EH (cell line): ENCODE measurements at regions not wholly inside any gene's neighbourhood (a gene's known extent, or its start where the extent isn't known, plus 50 kb on each side); places are given as distances from the start of the nearest gene placed in this dataset.

Experiments
- DNase-seq: peaks from one replicate; pipeline ENCODE4 v3.0.0-alpha.2; 2015; ENCODE audit warnings: low read depth

DNA sequence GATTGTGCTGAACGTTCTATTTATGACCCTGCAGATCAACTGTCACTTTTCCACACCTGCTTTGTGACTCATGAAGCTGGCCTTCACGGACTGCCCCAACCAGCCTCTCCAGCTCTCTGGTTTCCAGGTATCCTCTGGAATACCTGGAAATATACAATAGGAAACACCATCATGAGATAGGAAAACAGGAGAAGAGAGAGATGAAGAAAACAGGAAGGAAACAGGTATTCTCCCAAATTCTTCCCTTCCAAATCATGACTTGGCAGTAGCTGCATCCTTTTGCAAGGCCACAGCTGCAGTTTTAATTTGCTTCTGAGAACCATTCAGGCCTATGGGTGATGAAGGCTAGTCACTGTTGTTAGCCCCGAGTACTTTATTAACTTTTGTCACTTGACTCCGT, 909.1 kb downstream of the EPHA3 start:
- no peak for DNase-seq

DNA sequence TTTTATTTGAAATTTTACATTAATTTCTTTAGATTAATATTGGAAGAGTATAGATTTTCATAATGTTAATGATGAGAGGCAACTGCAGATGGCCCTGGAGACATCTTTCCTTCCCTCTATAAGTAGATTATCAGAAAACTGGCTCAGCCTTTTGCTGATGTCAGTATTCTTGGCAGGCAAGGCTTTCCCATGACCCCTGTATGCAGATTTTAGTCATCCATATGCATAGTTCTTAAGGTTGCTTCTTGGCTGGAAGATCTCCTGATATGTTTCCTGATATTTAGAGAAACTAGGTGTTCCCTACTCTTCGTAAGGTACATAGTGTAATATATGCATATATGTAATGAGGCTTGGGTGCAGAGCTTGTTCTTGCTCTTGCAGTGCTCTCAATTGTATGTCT, 911.4 kb downstream of the EPHA3 start:
- no peak for DNase-seq

DNA sequence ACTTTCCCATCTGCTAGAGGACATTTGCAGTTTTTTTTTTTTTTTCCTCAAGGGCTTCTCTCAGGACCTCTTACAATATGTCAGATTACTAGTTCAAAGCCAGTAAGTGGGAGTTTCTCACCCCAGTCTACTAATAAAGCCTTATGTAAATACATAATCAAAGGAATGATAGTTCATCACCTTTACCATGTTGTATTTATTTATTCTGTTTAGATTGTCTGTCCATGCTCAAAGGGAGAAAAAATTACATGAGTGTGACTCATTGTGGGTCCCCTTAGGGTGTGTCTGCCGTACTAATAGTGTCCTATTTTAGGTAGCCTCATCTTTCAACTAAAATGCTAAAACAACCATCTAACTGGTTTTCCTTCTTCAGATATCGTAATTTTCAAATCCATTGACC, 917.6 kb downstream of the EPHA3 start:
- DNase-seq, result no peak

DNA sequence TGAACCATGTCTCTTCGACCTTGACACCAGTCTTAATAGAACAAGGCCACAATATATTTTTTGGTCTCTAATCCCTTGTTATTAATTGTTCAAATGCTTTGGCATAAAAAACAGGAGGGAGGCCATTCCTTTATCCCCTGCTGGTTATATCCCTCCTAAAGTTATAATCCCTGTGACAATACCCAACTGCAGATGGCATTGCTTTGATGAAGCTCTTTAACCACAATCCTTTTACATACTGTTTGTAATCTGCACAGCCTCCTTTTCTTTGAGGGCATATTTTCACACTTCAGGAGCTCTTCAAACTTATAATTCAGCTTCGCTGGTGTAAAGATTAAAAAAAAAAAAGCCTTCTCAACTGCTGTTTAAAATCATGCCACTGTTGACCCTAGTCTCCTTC, 919.0 kb downstream of the EPHA3 start:
- no peak for DNase-seq

DNA sequence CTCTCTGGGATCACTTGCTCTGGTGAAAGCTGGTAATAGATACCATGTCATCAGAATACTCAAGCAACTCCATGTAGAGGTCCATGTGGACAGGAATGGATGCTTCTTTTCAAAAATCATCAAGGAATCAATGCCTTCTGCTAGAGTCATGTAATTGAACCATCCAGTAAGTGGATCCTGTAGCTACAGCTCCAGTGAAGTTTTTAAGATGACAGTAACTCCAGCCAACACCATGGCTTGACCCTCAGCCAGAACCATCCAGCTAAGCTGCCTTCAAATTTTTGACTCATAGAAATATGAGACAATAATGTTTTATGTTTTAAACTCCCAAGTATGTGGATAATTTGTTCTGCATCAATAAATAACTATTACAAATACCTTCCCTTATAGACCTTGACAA, 923.7 kb downstream of the EPHA3 start:
- DNase-seq, result no peak

DNA sequence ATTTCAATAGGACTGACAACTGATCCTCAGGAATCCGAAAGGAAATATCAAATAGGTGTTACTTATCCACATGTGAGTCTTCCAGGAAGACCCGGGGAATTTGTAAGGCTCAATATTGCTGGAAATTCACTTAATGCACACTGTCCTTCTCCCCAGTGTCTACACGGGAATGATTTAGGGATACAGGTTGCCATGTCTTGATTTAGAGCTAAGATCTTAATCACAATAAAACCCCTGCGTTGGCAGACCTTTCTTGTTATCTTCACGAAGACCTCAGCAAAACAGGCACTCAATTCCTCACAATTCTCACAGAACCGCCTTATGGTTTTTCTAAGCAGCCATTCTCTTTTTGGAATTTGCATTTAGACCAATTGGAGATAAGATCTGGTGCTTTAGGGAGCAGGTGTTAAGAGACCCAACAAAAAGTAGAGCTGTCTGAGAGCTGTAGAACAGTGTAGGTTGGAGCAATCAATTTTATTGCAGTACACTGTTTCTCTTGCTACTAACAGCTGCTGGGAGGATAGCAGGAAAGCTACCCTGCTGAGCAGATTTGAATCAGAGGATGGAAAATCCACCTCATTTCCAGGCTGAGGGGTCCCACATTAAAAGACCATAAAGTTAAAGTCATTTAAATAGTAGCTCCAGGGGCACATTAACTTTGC, 925.7 kb downstream of the EPHA3 start:
- DNase-seq, result no peak

DNA sequence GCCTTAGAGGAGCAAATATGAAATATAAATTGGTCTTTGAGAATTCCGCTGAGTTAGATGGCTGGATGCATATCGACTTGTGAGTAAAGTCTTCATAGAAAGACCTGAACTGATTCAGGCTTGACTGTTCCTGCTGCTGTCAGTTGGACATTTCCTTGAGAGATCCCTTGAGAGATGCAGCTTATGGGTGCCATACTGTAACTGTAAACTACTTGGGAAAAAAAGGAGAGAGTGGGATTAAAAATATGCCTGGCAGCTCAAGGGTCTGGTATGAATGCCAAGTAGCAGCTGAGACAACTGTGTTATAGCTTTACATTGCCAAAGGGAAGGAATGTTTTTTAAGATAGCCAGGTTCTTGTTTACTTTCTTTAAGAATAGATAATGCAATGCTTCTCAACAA, 926.6 kb downstream of the EPHA3 start:
- no peak for DNase-seq

DNA sequence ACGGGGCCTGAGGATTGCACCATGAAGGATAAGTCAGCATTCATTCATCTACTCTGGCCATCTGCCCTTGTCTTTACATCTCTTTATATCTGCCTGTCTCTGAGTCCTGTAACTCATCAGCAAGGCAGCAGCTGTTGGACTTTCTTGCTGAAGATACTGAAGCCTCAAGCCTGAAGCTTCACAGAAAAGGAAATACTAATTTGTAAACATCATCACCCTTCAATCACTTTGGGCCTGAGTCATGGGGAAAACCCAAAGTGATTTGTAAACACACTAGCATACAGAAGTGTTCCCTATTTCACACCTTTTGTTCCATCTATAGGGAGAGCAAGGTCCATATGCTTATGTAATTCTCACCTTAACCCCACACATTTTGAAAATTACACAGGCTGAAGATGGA, 928.2 kb downstream of the EPHA3 start:
- no peak for DNase-seq

DNA sequence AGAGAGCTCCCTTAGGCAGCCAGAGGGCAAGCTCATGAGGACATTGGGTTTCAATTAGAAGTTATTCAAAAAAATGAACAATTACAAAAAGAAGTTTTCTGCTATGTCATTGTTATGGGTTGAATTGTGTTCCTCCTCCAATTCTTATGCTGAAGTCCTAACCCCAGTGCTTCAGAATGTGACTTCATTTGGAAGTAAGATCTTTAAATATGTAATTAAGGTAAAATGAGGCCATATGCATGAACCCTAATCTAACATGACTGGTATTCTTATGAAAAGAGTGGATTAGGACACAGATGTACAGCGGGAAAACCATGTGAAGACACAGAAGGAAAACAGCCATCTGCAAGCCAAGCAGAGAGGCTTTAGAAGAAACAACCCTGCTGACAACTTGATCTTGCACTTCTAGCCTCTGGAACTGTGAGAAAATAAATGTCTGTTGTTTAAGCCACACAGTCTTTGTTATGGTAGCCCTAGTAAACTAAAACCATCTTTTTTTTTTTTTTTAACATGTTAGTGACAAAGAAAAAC, 929.6 kb downstream of the EPHA3 start:
- no peak for DNase-seq

DNA sequence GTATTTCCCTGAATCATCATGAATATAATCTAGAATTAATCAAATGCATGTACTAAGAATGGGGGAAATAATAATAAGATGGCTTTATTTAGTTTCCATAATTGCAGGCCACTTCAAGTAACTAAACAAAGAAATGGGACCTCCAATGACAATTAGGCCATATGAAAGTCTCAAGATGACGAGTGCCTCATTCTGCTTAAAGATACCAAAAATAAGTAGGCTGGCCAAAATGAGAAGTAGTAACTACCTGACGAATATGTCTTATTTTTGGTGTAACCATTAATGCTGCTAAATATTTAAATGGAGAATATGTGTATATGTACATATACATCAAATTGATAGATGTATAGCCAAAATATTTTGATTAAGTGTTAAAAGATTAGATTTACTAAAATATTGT, 932.6 kb downstream of the EPHA3 start:
- DNase-seq, result no peak

DNA sequence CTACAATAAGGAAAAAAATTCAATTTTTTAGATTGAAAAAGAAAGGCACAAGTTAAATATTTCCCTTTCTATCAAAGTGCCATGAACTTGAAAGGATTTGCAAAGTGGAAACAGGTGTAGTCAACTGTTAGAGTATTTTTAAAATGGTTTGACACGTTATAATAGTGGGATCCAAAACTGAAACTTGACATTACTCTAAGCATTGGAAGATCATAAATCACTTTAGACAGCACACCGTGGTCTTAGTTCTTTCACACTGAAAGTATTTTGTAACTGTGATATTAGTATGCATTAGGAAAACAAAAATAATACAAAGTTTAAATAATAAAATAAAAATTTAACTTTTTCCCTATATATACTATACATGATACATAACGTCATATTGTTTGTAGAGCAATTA, 933.1 kb downstream of the EPHA3 start:
- DNase-seq, result no peak

DNA sequence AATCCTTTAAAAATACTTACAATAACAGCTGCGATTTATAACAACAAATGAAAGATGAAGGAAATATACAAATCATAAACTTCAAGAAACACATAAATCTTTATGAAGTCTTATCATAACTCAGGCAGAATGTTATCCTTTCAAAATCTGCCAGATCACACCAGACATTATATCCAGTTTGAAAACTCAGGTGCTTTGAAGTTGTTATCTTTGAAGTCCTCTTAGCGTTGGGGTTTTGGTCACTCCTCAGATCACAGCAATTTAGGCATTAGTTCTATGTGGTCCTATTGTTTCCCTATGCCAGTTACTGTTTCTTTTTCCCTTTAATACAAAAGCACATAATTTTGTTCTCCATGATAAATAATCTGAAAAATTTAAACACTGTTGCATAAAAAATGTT, 934.6 kb downstream of the EPHA3 start:
- DNase-seq, result no peak

DNA sequence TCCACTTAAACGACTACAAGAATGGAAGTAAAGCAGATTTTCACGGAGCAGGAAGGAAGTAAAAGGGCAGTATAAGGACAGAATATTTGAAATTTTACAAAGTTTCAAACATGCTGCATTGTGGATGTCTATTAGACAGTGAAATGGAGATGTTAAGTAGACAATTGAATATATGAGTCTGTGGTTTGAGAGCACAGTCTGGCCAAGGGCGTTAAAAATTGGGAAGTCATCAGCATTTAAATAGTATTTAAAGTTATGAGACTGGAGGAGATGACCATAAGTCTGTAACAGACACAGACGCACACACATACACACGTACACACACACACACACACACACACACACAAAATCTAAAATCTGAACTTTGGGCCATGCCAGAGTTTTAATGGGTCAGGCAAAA, 935.9 kb downstream of the EPHA3 start:
- DNase-seq, result no peak

DNA sequence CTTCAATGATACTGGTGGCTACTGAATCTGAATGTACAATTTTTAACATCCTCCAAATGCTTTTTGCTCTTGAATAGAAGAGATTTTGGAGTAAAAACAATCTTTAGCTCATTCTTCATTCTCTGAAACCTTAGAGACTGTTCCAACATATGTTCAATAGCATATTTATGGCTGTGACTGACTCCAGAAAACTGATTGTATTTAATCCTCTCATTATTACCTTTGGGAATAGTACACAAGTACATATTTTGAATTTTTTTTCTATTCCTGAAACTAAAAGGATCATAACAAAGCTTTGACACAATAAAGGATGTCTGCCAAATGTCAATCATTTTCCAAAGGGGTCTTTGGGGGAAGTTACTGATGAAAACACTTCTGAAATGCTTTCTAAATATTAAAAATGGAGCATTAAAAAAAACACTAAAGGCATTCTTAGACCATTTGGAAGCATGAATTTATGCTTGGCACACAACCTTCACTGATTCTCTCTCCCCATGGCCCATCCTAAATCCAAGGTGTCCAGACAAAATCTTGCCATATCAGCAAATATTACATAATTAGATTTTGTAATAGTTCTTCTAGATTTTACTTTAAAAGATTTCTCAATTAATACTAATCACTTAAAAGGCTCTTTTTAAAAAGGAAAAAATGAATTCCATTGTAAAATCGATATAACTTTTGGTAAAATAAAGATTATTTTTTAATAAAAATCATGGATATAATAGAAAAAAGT, 936.8 kb downstream of the EPHA3 start:
- no peak for DNase-seq

DNA sequence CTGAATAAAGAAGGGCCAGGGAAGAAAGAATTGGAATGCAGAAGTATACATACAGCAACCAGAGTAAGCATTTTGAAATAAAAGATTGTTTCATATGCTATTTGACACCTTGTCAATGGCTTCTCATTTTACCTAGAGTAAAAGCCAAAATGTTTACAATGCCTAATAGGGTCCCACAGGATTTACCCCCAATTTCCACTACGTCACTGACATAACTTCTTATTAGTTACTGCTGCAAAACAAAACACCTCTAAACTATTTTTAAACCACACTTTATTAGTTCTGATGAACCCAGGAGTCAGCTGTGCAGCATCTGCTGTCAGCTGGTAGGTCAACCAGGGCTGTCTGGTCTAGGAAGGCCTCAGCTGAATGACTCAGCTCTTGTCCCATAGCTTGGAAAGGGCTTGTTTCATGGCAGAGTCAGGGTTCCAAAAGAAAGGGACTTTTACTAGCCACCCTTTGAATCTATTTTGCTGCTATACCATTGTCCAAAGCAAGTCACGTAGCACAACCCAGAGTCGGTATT, 945.1 kb downstream of the EPHA3 start:
- DNase-seq, result no peak

DNA sequence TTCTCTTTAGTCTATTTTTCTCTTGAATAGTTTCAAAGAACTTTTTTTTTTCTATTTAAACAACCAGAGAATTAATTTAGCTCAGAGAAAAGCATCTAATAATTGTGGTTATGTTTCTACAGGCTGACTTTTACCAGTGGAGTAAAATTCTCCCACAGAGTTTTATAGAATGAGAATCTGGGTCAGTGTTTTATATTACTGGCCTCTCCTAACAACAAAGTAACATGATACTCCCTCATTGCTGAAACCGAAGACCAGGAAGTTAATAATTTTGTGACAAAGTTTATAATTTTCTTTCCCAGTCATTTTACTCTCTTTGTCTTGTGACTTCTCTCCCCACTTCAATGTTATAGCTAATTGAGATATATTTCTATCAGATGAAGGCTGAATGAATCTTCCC, 946.9 kb downstream of the EPHA3 start:
- DNase-seq, result no peak

DNA sequence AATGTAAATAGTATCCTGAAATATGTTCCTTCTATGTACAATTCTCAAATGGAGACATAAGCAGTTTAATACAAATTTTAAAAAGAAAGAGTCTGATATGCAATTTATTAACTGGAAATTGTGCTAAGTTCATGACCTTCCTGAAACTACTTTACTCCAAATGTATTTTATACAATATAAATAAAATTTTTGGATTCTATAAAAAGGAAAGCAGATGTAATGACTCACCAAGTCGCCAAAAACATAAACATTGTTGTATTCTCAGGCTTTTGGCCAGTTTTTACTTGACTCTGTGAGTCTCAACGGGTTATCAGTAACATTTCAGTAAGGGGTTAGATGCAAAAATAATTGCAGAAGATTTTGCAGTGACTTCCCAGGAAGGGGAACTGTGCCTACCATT, 948.2 kb downstream of the EPHA3 start:
- DNase-seq, result no peak

DNA sequence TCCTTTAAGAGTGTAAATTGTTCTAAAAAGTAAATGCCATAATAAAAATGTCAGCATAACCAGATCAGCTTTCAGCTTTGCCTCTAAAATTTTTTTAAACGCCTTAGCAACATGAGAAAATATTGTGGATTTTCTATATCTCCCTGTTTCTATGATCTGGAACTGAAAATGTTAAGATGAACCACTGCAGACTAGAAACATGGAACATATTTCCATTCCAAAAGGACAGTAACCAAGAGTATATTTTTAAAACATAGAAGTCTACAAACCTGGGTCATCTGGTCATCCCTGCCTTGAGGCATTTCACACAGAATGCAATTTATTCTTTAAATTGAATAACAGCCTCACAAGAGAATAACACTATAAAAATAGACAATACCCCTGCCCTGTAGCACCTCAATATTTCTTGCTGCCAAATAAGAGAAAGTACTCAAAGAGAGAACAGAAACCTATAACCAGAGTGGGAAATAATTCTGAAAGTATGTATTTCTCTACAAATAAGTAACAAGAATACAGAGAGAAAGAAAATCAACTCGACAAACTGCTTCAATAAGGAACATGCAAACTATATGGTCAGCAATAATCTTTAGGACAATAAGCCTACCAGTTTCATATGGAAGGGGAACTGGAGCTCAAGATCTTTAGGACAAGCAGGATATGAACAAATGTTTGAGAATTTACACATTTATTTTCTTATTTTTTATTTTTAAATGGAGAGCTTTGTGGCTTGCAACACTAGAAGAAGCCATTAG, 949.0 kb downstream of the EPHA3 start:
- no peak for DNase-seq

DNA sequence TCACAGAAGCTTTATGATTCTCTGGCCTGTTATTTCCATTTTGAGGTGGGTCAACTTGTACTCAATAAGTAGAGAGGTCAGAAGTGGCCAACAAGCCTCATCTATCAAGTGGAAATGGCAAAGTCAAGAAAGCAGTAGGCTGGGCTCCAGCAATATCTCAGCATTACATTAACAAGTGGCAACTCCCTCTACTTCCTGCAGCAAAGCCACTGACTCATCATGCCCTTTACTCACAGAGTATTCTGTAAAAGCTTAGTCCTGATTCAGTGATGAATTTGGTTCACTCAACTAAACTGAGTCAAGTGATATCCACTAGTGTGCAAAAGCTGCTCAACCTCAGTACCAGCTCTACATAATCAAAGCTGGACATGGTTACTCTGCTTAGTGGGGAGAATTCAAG, 954.6 kb downstream of the EPHA3 start:
- DNase-seq, result no peak

DNA sequence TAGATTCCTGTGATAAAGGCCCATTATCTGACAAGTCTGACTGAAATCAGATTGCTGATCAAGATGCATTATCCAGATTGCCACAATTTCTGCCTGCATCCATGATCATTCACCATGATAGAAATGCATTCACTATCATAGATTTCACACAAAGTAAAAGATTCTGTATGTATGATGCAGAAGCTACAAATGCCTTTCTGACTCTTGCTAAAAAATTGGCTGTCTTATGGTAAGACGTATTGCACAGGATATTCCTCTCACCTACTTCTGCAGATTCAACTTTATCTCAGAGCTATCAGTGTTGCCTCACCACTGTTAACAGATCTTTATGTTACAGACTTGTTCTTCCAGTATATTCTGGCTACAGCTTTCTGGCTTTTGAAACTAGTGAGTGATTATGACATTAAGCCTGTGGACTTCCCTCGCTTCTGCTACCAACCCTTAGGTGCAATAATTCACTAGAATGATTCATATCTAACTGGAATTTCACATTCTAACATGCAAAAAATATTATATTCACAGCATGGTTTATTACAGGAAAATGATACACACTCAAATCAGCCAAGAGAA, 955.3 kb downstream of the EPHA3 start:
- no peak for DNase-seq

DNA sequence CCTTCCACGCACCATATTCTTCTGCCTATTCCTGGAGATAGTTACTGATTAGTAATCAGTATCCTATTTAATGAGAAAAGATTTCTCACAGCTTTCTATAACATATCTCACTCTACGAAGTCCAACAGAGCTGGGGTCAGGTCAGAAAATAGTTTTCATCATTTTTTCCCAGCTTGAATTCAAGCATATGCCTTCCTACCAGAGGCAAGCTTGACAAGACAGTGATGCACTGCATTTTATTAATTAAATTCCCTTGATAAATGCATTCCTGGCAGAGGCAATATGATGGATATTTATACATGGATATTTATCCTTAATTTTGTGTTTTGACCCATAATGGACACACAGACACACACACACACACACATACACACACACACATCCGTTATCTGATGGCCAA, 961.4 kb downstream of the EPHA3 start:
- DNase-seq, result no peak

DNA sequence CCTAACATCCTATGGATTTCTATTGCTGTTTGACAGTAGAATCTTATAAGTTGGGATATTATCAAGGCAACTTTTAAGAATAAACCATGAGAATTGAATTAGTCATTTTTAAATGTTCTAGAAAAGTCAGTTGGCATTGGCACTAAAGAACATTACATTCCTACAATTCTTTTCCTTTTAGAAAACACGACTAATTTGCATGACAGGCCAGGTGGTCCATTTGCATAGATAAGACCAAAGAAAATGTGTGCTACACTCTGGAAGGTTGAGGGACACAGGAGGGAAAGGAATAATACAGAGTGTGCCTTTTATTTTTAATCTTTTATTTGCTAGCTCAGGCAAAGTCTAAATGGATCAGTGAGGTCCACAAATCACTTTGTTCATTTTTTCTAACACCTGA, 962.3 kb downstream of the EPHA3 start:
- no peak for DNase-seq

DNA sequence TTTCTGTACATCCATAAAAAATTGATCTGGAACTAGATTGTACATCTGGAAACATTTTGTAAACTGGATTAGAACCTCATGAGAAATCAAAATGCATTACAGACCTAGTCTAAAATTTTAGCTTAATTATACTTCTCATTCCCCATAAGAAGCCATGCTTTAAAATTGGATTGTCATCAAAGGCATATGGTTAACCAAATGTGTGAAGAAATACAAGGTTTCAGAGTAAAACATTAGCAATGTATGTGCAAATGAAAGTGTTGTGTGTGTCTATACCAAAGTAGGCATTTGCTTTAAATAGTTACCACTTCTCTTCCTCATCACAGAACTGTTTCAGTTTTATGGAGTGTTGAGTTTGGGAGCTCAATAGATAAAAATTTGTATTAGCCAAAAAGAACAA, 968.7 kb downstream of the EPHA3 start:
- DNase-seq, result no peak
